Common myeloid progenitor, CD34-positive (primary cell): ENCODE measurements at regions not wholly inside any gene's neighbourhood (a gene's known extent, or its start where the extent isn't known, plus 50 kb on each side); places are given as distances from the start of the nearest gene placed in this dataset.

Source experiments
- CTCF ChIA-PET: fragments of 350-600 bp; sonication (Branson Sonifier 250); formaldehyde crosslinking; loops from one replicate; lab custom pipeline; 2021; ENCODE audit warnings: antibody characterized with exemption; lab: Charles Lee
- POLR2A ChIA-PET: fragments of 350-600 bp; sonication (Branson Sonifier 250); formaldehyde crosslinking; loops from one replicate; lab custom pipeline; 2021; ENCODE audit warnings: antibody characterized with exemption; lab: Charles Lee
- DNase-seq, 3 donors: peaks; one replicate each; pipeline versions ENCODE4 v3.0.0 to v3.0.0-alpha.2; 2013
- H3K27ac ChIP-seq, 2 experiments: 1 replicate in 1 of 2; 2 replicates in 1 of 2; pipeline ENCODE4 v1.7.0; 2013; ENCODE audit warnings: inconsistent platforms in 2 of 2, low read length in 2 of 2, mild to moderate bottlenecking in 2 of 2, low read depth in 1 of 2, moderate library complexity in 1 of 2; ENCODE audit not compliant: severe bottlenecking in 2 of 2, insufficient read depth in 1 of 2, poor library complexity in 1 of 2
- H3K27me3 ChIP-seq, 5 experiments: replicated peaks in 2 of 5; 1 replicate in 3 of 5; 2 replicates in 2 of 5; pipeline versions ENCODE4 v1.6.1 to v1.7.0; 2013; ENCODE audit warnings: low read length in 4 of 5, mild to moderate bottlenecking in 2 of 5, moderate library complexity in 2 of 5, inconsistent platforms in 1 of 5; ENCODE audit not compliant: insufficient read depth in 5 of 5, control insufficient read depth in 4 of 5
- H3K36me3 ChIP-seq, 4 experiments: 1 replicate in 2 of 4; 2 replicates in 2 of 4; pipeline versions ENCODE4 v1.6.1 to v1.7.0; 2013; ENCODE audit warnings: low read length in 3 of 4, control low read depth in 1 of 4, mild to moderate bottlenecking in 1 of 4; ENCODE audit not compliant: control insufficient read depth in 4 of 4, insufficient read depth in 4 of 4
- H3K4me1 ChIP-seq, 4 experiments: 1 replicate in 3 of 4; 2 replicates in 1 of 4; pipeline versions ENCODE4 v1.6.1 to v1.7.1; 2013; ENCODE audit warnings: low read length in 3 of 4, mild to moderate bottlenecking in 3 of 4, control low read depth in 1 of 4, inconsistent platforms in 1 of 4, moderate library complexity in 1 of 4; ENCODE audit not compliant: control insufficient read depth in 4 of 4, insufficient read depth in 4 of 4; ENCODE audit errors: control extremely low read depth in 1 of 4
- H3K4me3 ChIP-seq, 7 experiments: 1 replicate in 4 of 7; 2 replicates in 3 of 7; pipeline versions ENCODE4 v1.5.1 to v1.7.0; 2013; ENCODE audit warnings: mild to moderate bottlenecking in 7 of 7, low read length in 6 of 7, moderate library complexity in 6 of 7, inconsistent platforms in 2 of 7, low read depth in 2 of 7, control low read depth in 1 of 7; ENCODE audit not compliant: insufficient read depth in 4 of 7, control insufficient read depth in 1 of 7; ENCODE audit errors: extremely low read depth in 1 of 7
- H3K9me3 ChIP-seq, 5 experiments: 1 replicate in 4 of 5; 2 replicates in 1 of 5; pipeline versions ENCODE4 v1.6.1 to v1.7.1; 2013; ENCODE audit warnings: low read length in 4 of 5, mild to moderate bottlenecking in 2 of 5, inconsistent platforms in 1 of 5, low read depth in 1 of 5, moderate library complexity in 1 of 5; ENCODE audit not compliant: control insufficient read depth in 4 of 5, insufficient read depth in 2 of 5; ENCODE audit errors: control extremely low read depth in 1 of 5
- WGBS: methylation state at CpG from one replicate; pipeline ENCODE4 v1.1.5; 2013; ENCODE audit not compliant: insufficient coverage; 5-methylcytosine and 5-hydroxymethylcytosine counted together

GRCh38 chr4:129682586-129682985 lies 586.6 kb downstream of the C4orf33 start:
- no CpG with 5 or more reads among the region's 1 CpG for WGBS
- Histone ChIP-seq H3K9me3 (peaks cover 0 to 2% (median 0%) of the 10 kb centered on the region in 5 experiments), H3K27ac (no peak overlapping the region), H3K36me3 (no peaks in the 10 kb centered on the region), H3K27me3 (no peaks in the 10 kb centered on the region), H3K4me3 (no peak overlapping the region), H3K4me1 (no peaks in the 10 kb centered on the region)
- no peak for DNase-seq
- POLR2A ChIA-PET, result no interaction called here
- CTCF ChIA-PET, result no interaction called here

- H3K4me1 ChIP-seq, result no peaks in the 10 kb centered on the region
- H3K9me3 ChIP-seq, result no peaks in the 10 kb centered on the region
- no peak overlapping the region for H3K4me3 ChIP-seq
- no peak for DNase-seq
- H3K27me3 ChIP-seq, result no peaks in the 10 kb centered on the region
- no peaks in the 10 kb centered on the region for H3K36me3 ChIP-seq
- ChIA-PET CTCF (no interaction called here), POLR2A (no interaction called here)
- H3K27ac ChIP-seq, result no peak overlapping the region
Observed at GRCh38 chr4:129707949-129708348, 612.0 kb downstream of the C4orf33 start.

GRCh38 chr4:129708784-129709183 lies 612.8 kb downstream of the C4orf33 start:
- Histone ChIP-seq H3K4me3 (no peak overlapping the region), H3K27me3 (no peaks in the 10 kb centered on the region), H3K9me3 (no peaks in the 10 kb centered on the region), H3K4me1 (no peaks in the 10 kb centered on the region), H3K27ac (no peak overlapping the region), H3K36me3 (no peaks in the 10 kb centered on the region)
- 100% methylated on average over 2 of the region's 4 CpGs for WGBS
- DNase-seq, result no peak
- CTCF ChIA-PET, result interaction anchor here (0.6 kb wide), 1 partner anchor 1215 kb away, joined by 3 read pairs; no protein-coding TSS in a partner anchor
- POLR2A ChIA-PET, result no interaction called here

- ChIA-PET POLR2A (no interaction called here), CTCF (no interaction called here)
- 100% methylated on average over 1 of the region's 1 CpG for WGBS
- no peak for DNase-seq
- Histone ChIP-seq H3K4me1 (no peaks in the 10 kb centered on the region), H3K36me3 (no peaks in the 10 kb centered on the region), H3K27me3 (no peaks in the 10 kb centered on the region), H3K27ac (no peak overlapping the region), H3K9me3 (no peaks in the 10 kb centered on the region), H3K4me3 (no peak overlapping the region)
Observed at GRCh38 chr4:129738175-129738574, 642.2 kb downstream of the C4orf33 start.

DNA sequence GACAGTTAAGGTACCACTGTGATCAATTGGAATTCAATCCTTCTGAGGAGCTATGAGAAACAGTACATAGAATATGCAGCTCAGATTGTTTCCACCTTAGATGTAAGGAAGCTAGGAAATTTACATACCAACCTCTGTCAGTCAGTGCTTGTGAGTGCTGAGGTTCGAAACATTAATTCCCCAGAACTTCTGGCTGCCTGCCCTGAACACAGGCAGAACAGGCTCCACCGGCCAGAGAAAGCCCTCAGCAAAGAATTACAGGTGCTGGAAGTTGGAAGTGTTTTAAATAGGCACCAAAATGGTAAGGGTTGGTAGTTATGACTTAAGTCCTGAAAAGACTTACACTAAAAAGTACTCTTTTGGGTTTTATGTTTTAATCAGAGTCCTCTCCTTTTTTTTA lies 651.8 kb downstream of the C4orf33 start:
- POLR2A ChIA-PET, result no interaction called here
- no peak for DNase-seq
- CTCF ChIA-PET, result no interaction called here

GRCh38 chr4:129748991-129749390 lies 653.0 kb downstream of the C4orf33 start:
- POLR2A ChIA-PET, result no interaction called here
- Histone ChIP-seq H3K36me3 (no peaks in the 10 kb centered on the region), H3K4me1 (no peaks in the 10 kb centered on the region), H3K27me3 (no peaks in the 10 kb centered on the region), H3K27ac (no peak overlapping the region), H3K4me3 (no peak overlapping the region), H3K9me3 (no peaks in the 10 kb centered on the region)
- CTCF ChIA-PET, result no interaction called here
- DNase-seq, result no peak
- WGBS, result 60% methylated on average over 1 of the region's 1 CpG

More for the DNA sequence above, 651.8 kb downstream of the C4orf33 start:
- H3K9me3 ChIP-seq, result no peaks in the 10 kb centered on the region
- H3K27me3 ChIP-seq, result no peaks in the 10 kb centered on the region
- no peak overlapping the region for H3K4me3 ChIP-seq
- WGBS, result 83% methylated on average over 1 of the region's 2 CpGs
- H3K27ac ChIP-seq, result no peak overlapping the region
- no peaks in the 10 kb centered on the region for H3K36me3 ChIP-seq
- no peaks in the 10 kb centered on the region for H3K4me1 ChIP-seq

DNA sequence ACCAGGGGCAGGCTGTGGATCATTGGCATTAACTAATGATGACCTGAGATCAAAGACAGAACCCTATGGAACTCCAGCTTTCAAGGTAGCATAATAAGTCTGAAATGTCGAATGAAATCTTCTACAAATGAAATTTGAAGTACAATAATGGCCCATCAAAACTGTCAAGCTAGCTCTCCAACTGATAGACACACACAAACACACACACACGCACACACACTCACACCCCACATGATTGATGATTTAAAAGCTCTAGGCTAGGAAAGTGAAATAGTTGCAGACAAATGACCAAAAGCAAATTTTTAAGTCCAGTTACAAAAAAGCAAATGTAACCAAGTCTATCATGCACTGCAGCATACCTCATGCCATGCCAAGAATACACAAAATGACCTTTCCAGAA lies 655.7 kb downstream of the C4orf33 start:
- Histone ChIP-seq H3K9me3 (no peaks in the 10 kb centered on the region), H3K4me1 (no peaks in the 10 kb centered on the region), H3K36me3 (no peaks in the 10 kb centered on the region), H3K27me3 (no peaks in the 10 kb centered on the region), H3K4me3 (no peak overlapping the region), H3K27ac (no peak overlapping the region)
- ChIA-PET CTCF (no interaction called here), POLR2A (no interaction called here)
- 80% methylated on average over 1 of the region's 2 CpGs for WGBS
- DNase-seq, result no peak
